Adrenal gland (tissue), 5 donors: ENCODE measurements at regions not wholly inside any gene's neighbourhood (a gene's known extent, or its start where the extent isn't known, plus 50 kb on each side); places are given as distances from the start of the nearest gene placed in this dataset.

Source experiments
- POLR2A ChIP-seq, 2 donors: fragments of 450-650 bp; IDR thresholded peaks; one replicate each; pipeline ENCODE4 v1.6.1; 2017; ENCODE audit warnings: antibody characterized with exemption in 2 of 2, mild to moderate bottlenecking in 2 of 2, moderate library complexity in 1 of 2
- TF ChIP-seq, protein P1 (sequence below), 6 experiments: fragments of 450-650 bp in 4 of 6; fragments of 200-600 bp in 2 of 6; sonication (generic) in 1 of 6; IDR thresholded peaks; 1 replicate in 5 of 6; 2 replicates in 1 of 6; pipeline versions ENCODE4 v1.5.1 to v1.8.0; 2016 to 2021; ENCODE audit warnings: antibody characterized with exemption in 6 of 6, mild to moderate bottlenecking in 2 of 6, moderate library complexity in 1 of 6
- donor health status: DM: no; HTN: no; CAD: no.

DNA sequence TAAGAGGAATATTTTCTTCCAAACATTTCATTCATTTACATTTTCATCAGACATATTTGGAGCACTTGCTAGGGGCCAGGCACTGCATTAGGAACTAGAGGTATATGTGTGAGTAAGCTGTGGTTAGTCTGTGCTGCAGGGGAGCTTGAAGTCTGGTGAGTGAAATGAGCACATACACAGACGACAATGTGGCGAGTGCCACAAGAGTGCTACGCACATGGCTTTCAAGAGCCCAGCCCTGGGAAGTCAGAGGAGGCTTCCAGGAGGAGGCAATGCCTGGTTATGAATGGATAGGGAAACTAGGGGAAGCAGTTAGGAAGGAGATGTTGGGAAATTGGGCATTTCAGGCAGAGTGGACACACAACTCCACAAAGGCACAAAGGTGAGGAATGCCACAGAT, 171.8 kb downstream of the IER5 start:
- TF ChIP-seq POLR2A (IDR thresholded peaks at IDR 0.05): no peak
- TF ChIP-seq, protein P1, sequence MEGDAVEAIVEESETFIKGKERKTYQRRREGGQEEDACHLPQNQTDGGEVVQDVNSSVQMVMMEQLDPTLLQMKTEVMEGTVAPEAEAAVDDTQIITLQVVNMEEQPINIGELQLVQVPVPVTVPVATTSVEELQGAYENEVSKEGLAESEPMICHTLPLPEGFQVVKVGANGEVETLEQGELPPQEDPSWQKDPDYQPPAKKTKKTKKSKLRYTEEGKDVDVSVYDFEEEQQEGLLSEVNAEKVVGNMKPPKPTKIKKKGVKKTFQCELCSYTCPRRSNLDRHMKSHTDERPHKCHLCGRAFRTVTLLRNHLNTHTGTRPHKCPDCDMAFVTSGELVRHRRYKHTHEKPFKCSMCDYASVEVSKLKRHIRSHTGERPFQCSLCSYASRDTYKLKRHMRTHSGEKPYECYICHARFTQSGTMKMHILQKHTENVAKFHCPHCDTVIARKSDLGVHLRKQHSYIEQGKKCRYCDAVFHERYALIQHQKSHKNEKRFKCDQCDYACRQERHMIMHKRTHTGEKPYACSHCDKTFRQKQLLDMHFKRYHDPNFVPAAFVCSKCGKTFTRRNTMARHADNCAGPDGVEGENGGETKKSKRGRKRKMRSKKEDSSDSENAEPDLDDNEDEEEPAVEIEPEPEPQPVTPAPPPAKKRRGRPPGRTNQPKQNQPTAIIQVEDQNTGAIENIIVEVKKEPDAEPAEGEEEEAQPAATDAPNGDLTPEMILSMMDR (IDR thresholded peaks at IDR 0.05): no peak
